Pancreas (tissue), 10 donors: ENCODE measurements at regions not wholly inside any gene's neighbourhood (a gene's known extent, or its start where the extent isn't known, plus 50 kb on each side); places are given as distances from the start of the nearest gene placed in this dataset.

Experiments
- ATAC-seq, 4 donors: fragments of 200-7000 bp; cut with Tn5 transposase; one replicate each; pipeline versions ENCODE4 v1.8.0 to v1.9.1; 2020; ENCODE audit warnings: mild to moderate bottlenecking in 4 of 4, moderate library complexity in 4 of 4
- DNase-seq, 6 donors: peaks; one replicate each; pipeline ENCODE4 v3.0.0-alpha.2; 2020
- FAIRE-seq: peaks from 2 replicates; lab custom pipeline; 2012; peaks lifted over from hg19 to GRCh38; lab: Jason Lieb, UNC
- H3K27ac ChIP-seq, 4 donors: fragments of 200-600 bp; sonication (generic); 1 replicate in 3 of 4; 2 replicates in 1 of 4; pipeline versions ENCODE4 v1.5.0 to v1.8.0; 2020
- H3K27me3 ChIP-seq, 4 donors: fragments of 200-600 bp; one replicate each; pipeline ENCODE4 v1.8.0; 2021
- H3K36me3 ChIP-seq, 3 donors: fragments of 200-600 bp; sonication (generic) in 1 of 3; one replicate each; pipeline versions ENCODE4 v1.5.0 to v1.8.0; 2020 to 2021
- H3K4me1 ChIP-seq, 3 donors: fragments of 200-600 bp; one replicate each; pipeline ENCODE4 v1.8.0; 2021
- H3K4me3 ChIP-seq, 4 donors: fragments of 200-600 bp; sonication (generic) in 2 of 4; one replicate each; pipeline versions ENCODE4 v1.5.0 to v1.8.0; 2020 to 2021
- H3K9me3 ChIP-seq, 4 donors: fragments of 200-600 bp; one replicate each; pipeline ENCODE4 v1.8.0; 2021
- WGBS, 2 donors: extraction: QIAGEN DNeasy Blood & Tissue Kit; methylation state at CpG; one replicate each; pipeline ENCODE4 v1.1.7; 2013; 5-methylcytosine and 5-hydroxymethylcytosine counted together
- intact Hi-C, 3 donors: fragments of 100-400 bp; cut with DNase I; formaldehyde crosslinking; loops; one replicate each; pipeline versions ENCODE4 v1.11.1 to v1.14.2; 2022
- TF ChIP-seq, protein P1 (sequence below), 4 donors: fragments of 200-600 bp; sonication (generic) in 3 of 4; IDR thresholded peaks; one replicate each; pipeline versions ENCODE4 v1.5.0 to v1.8.0; 2021; ENCODE audit warnings: antibody characterized with exemption in 4 of 4
- donor health status: healthy with polysubstance abuse.
- donor health status: DM: no; HTN: no; CAD: no; lungs with moderate emphysema.
- donor health status: DM: no; HTN: no; CAD: no.
- donor health status: control.
- donor health status: control.
- donor health status: Bipolar disorder and iron deficiency.
- donor health status: DM: yes; HTN: yes; CAD: no.
- donor health status: DM: no; HTN: no; CAD: no.
- donor health status: DM: no; HTN: no; CAD: no.
- donor health status: DM: yes; HTN: yes; CAD: no.

DNA sequence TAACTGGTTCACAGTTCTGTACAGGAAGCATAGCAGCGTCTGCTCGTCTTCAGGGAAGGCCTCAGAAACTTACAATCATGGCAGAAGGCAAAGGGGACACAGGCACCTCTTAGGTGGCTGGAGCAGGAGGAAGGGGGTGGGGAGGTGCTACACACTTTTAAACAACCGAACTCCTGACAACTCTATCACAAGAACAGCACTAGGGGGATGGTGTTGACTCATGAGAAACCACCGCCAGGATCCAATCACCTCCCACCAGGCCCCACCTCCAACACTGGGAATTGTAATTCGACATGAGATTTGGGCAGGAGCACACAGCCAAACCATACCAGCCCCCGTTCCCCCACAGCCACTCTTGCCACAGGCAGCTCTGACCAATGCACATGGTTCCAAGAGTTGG lies 306.3 kb upstream of the POU3F1 start:
- Histone ChIP-seq H3K9me3 (no peaks in the 10 kb centered on the region), H3K4me3 (no peak overlapping the region), H3K27me3 (no peaks in the 10 kb centered on the region), H3K36me3 (no peaks in the 10 kb centered on the region), H3K27ac (no peak overlapping the region), H3K4me1 (no peaks in the 10 kb centered on the region)
- FAIRE-seq, result no peak
- no peak for ATAC-seq
- WGBS, 2 donors, result 38% methylated on average over 6 of the region's 6 CpGs
- no peak for DNase-seq
- TF ChIP-seq, protein P1, sequence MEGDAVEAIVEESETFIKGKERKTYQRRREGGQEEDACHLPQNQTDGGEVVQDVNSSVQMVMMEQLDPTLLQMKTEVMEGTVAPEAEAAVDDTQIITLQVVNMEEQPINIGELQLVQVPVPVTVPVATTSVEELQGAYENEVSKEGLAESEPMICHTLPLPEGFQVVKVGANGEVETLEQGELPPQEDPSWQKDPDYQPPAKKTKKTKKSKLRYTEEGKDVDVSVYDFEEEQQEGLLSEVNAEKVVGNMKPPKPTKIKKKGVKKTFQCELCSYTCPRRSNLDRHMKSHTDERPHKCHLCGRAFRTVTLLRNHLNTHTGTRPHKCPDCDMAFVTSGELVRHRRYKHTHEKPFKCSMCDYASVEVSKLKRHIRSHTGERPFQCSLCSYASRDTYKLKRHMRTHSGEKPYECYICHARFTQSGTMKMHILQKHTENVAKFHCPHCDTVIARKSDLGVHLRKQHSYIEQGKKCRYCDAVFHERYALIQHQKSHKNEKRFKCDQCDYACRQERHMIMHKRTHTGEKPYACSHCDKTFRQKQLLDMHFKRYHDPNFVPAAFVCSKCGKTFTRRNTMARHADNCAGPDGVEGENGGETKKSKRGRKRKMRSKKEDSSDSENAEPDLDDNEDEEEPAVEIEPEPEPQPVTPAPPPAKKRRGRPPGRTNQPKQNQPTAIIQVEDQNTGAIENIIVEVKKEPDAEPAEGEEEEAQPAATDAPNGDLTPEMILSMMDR (IDR thresholded peaks at IDR 0.05), result no peak
- intact Hi-C loops, result no loop called here

DNA sequence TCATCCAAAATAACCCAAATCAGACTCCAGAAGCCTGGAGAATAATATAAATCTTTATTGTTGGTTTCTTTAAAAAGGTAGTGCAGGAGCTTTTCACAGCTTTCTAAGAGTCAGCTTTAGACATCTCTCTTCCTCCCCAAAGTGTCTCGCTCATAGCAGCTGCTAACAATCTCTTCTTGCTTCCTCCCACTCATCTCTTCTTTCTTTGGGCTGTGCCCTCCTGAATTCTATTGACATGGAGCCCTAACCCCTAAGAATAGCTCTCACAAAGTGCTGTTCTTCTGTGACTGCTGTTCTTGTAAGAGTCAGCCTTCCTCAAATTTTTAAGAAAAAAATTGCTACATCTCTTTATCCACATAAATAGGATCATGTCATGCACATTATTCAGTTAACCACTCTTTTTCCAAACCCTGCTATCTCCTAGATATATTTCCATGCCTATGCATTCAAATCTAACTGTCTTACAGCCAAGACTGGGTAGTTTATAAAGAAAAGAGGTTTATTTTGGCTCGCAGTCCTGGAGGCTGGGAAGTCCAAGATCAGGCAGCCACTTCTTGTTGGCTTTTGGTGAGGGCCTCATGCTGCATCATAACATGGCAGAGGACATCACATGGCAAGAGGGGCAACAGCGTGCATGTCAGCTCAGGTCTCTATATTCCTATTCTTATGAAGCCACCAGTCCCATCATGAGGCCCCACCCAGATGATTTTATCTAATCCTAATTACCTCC lies 301.0 kb upstream of the POU3F1 start:
- Histone ChIP-seq H3K4me1 (no peaks in the 10 kb centered on the region), H3K27ac (no peak overlapping the region), H3K4me3 (no peak overlapping the region), H3K36me3 (no peaks in the 10 kb centered on the region), H3K9me3 (no peaks in the 10 kb centered on the region), H3K27me3 (no peaks in the 10 kb centered on the region)
- DNase-seq (no peak), FAIRE-seq (no peak), ATAC-seq (no peak)
- intact Hi-C loops, result no loop called here
- TF ChIP-seq, protein P1 (IDR thresholded peaks at IDR 0.05), result no peak
- 63 to 71% methylated on average over 3 of the region's 3 CpGs for WGBS, 2 donors

DNA sequence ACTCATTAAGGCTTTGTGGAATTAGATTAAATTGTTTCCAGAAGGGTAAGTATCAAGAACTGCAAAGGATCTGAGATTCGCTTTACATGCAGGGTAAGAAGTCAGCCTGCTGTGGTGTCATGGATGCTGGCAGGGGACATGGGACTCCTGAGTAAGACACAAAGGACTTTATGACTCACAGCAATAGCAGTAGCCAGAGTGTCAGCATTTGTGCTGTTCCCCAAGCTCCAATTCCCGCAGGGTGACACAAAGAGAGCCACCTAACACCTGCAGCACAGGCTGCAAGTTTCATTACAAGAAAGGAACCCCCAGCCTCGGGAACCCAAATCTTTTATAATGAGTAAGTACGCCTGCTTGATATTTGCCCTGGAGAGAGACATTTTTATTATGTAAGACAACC lies 298.1 kb upstream of the POU3F1 start:
- Histone ChIP-seq H3K4me1 (no peaks in the 10 kb centered on the region), H3K4me3 (no peak overlapping the region), H3K36me3 (no peaks in the 10 kb centered on the region), H3K27ac (no peak overlapping the region), H3K27me3 (no peaks in the 10 kb centered on the region), H3K9me3 (no peaks in the 10 kb centered on the region)
- DNase-seq (no peak), FAIRE-seq (no peak), ATAC-seq (no peak)
- TF ChIP-seq, protein P1 (IDR thresholded peaks at IDR 0.05), result no peak
- 55 to 56% methylated on average over 4 of the region's 4 CpGs for WGBS, 2 donors
- intact Hi-C loops, result no loop called here

DNA sequence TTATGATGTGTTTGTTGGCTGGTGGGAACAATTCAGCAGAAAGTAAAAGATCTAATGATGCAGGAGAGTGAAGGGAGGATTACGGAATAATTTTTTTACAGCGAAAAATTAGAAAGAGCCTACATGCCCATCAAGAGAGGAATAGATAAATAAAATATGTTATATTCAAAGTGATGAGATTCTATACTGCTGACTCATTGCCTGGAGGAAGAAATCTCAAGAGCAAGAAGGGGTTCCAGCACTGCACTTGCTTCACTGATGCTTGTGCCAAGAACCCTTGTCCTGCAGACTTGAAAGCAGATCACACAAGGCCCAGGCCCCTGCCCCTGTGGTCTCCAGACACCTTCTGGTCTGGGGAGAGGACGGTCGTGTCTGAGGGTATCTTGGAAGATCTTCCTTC lies 295.1 kb upstream of the POU3F1 start:
- ATAC-seq, result no peak
- no peak for FAIRE-seq
- no peaks in the 10 kb centered on the region for H3K4me1 ChIP-seq
- H3K9me3 ChIP-seq, result no peaks in the 10 kb centered on the region
- no peaks in the 10 kb centered on the region for H3K36me3 ChIP-seq
- intact Hi-C loops, result no loop called here
- DNase-seq, result no peak
- WGBS, 2 donors, result 56 to 69% methylated on average over 4 of the region's 4 CpGs
- no peak overlapping the region for H3K4me3 ChIP-seq
- TF ChIP-seq, protein P1 (IDR thresholded peaks at IDR 0.05), result no peak
- no peaks in the 10 kb centered on the region for H3K27me3 ChIP-seq
- H3K27ac ChIP-seq, result no peak overlapping the region

DNA sequence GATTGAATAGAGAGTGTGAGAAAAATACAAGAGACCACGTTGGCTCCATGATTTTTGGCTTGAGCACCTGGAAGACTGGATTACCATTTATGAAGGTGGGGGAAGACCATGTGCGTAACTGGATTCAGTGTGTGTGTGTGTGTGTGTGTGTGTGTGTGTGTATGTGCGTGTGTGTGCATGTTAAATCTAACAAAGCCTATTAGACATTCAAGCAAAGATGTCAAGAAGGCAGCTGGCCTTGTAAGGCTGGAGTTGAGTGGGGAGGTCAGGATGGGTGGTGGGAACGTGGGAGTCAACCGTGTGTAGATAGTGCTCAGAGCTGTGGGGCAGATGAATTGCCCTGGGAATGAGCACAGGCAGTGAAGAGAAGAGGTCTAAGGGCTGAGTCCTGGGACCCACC lies 293.8 kb upstream of the POU3F1 start:
- DNase-seq (no peak), ATAC-seq (no peak), FAIRE-seq (no peak)
- TF ChIP-seq, protein P1 (IDR thresholded peaks at IDR 0.05), result no peak
- Histone ChIP-seq H3K4me1 (no peaks in the 10 kb centered on the region), H3K27ac (no peak overlapping the region), H3K4me3 (no peak overlapping the region), H3K27me3 (no peaks in the 10 kb centered on the region), H3K9me3 (no peaks in the 10 kb centered on the region), H3K36me3 (no peaks in the 10 kb centered on the region)
- intact Hi-C loops, result no loop called here
- WGBS, 2 donors, result 52 to 75% methylated on average over 5 of the region's 5 CpGs
